GM12873 (cell line): ENCODE measurements at regions not wholly inside any gene's neighbourhood (a gene's known extent, or its start where the extent isn't known, plus 50 kb on each side); places are given as distances from the start of the nearest gene placed in this dataset.

Experiments used
- TF ChIP-seq, protein P1 (sequence below): IDR thresholded peaks from 2 replicates; pipeline ENCODE4 v1.5.1; 2012; ENCODE audit warnings: low read depth, mild to moderate bottlenecking, moderate library complexity, low read length, control low read depth; ENCODE audit not compliant: insufficient read depth; ENCODE audit errors: missing control alignments

GRCh38 chr4:11028334-11028733, 343.8 kb upstream of the CLNK start:
- TF ChIP-seq, protein P1, sequence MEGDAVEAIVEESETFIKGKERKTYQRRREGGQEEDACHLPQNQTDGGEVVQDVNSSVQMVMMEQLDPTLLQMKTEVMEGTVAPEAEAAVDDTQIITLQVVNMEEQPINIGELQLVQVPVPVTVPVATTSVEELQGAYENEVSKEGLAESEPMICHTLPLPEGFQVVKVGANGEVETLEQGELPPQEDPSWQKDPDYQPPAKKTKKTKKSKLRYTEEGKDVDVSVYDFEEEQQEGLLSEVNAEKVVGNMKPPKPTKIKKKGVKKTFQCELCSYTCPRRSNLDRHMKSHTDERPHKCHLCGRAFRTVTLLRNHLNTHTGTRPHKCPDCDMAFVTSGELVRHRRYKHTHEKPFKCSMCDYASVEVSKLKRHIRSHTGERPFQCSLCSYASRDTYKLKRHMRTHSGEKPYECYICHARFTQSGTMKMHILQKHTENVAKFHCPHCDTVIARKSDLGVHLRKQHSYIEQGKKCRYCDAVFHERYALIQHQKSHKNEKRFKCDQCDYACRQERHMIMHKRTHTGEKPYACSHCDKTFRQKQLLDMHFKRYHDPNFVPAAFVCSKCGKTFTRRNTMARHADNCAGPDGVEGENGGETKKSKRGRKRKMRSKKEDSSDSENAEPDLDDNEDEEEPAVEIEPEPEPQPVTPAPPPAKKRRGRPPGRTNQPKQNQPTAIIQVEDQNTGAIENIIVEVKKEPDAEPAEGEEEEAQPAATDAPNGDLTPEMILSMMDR = no peak

DNA sequence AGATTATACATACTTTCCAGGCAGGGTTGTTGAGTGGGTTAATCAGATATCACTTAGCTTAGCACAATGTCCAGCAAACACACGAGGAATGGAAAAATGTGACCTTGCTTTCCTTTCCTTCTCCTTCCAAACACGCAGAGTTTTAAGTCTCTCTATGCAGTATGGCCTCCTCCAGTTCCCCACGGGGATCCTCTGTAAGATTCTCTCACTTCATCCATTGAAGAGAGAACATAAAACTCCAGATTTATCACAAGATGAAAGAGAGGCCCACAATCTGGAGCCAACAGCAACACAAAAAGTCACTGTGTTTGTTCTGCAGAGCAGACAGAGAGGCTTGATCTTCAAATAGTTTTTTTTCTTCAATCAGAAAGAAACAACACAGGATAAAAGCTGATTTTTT, 336.8 kb upstream of the CLNK start:
- TF ChIP-seq, protein P1 = no peak

DNA sequence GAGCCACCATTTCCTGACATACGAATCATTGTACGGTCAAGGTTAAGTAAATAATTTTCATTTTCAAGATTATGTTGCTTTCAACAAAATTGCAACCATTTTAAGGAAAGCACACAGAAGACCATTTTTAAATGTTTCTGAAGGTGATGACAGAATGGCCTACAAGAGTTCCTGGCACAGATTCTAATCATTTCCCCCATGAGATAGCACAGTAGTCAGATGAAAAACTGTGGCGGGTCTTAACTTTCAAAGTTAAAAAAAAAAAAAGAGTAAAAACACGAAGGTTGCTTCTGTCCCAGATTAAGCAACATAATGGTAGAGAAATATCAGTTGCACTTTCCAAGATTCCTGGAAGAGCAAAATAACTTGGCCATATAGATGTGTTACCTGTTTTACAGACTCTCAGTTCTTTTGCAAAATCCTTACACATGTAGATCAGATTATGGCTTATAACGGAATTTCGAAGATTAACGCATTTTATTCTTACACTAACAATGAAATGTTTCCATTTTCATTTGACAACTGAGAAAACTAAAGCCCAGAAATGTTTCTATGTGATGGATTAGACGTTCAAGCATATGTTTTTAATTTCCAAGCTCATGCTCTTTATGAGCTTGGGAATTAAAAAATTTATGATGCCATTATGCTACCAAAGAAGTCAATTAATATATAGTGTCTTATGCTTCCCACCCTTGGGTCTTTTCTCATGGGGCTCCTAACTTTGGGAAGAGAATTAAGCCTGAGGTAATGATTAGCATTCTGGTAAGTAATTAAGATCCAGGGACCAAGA, 335.1 kb upstream of the CLNK start:
- TF ChIP-seq, protein P1 = no peak

DNA sequence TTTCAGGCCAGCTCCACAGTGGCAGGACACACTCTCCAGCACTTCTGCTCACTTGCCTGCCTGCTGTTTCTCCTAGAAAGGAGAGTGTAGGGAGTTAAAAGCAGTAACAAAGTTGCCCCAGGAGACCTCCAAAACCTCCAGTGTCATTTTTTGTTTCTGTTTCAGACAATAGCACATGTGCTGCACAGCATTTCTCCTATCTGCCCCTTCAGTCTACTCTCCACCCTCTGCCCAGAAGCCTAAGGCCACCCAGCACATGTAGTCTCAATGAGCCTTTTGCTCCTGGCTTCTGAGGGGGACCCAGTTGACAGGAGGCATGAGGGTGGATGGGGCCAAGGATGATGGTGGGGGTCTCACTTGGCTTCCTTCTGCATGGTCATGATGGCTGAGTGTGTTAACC, 329.6 kb upstream of the CLNK start:
- TF ChIP-seq, protein P1 = no peak

DNA sequence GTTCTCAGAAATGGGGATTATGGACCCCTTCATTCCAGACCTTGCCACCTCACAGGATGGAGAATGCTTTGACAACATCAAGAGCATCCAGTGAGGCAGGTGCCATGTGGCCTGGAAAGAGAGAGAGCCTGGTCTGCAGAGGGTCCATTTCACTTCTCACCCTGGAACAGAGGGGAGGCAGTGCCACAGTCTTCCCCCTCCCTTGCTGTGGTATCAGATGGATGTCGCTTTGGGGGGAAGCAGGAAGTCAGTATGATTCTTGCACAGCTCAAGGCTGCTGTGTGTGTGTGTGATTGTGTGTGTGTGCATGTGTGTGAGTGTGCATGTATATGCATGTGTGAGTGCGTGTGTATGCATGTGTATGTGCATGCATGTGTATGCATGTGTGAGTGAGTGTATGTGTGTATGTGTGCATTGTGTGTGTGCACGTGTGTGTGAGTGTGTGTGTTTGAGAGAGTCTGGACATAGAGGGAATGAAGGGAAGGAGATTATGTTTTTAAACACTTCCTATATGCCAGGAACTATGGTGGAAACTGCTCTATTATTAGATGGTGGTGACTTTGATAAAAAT, 328.6 kb upstream of the CLNK start:
- TF ChIP-seq, protein P1 = no peak

GRCh38 chr4:11011249-11011648, 326.7 kb upstream of the CLNK start:
- TF ChIP-seq, protein P1 = no peak

- TF ChIP-seq, protein P1 = no peak
These were observed 326.1 kb upstream of the CLNK start for GRCh38 chr4:11010624-11011023.
